Ramos (cell line): ENCODE measurements at regions not wholly inside any gene's neighbourhood (a gene's known extent, or its start where the extent isn't known, plus 50 kb on each side); places are given as distances from the start of the nearest gene placed in this dataset.

ENCODE experiments used
- in situ Hi-C: fragments of 300-500 bp; cut with MboI; formaldehyde crosslinking; loops from one replicate; pipeline ENCODE4 v1.14.3; 2022; ENCODE audit warnings: low sequenced_read_pairs; ENCODE audit not compliant: unreplicated experiment

- in situ Hi-C loops: no loop called here
Measured at GRCh38 chr13:76168661-76169060, 532.5 kb downstream of the LMO7 start.

- in situ Hi-C loops: no loop called here
Measured at GRCh38 chr13:76164290-76164689, 528.2 kb downstream of the LMO7 start.

- in situ Hi-C loops: no loop called here
Measured at GRCh38 chr13:76163761-76164160, 527.6 kb downstream of the LMO7 start.

- in situ Hi-C loops: no loop called here
Measured at GRCh38 chr13:76160961-76161925, 525.1 kb downstream of the LMO7 start.

- in situ Hi-C loops: no loop called here
Measured at GRCh38 chr13:76160506-76160905, 524.4 kb downstream of the LMO7 start.

GRCh38 chr13:76157926-76158325, 521.8 kb downstream of the LMO7 start:
- in situ Hi-C loops: no loop called here

GRCh38 chr13:76153239-76153638, 517.1 kb downstream of the LMO7 start:
- in situ Hi-C loops: no loop called here

GRCh38 chr13:76148926-76149325, 512.8 kb downstream of the LMO7 start:
- in situ Hi-C loops: no loop called here

- in situ Hi-C loops: no loop called here
Measured at GRCh38 chr13:76148374-76148773, 512.2 kb downstream of the LMO7 start.

- in situ Hi-C loops: no loop called here
Measured at GRCh38 chr13:76132532-76132931, 496.4 kb downstream of the LMO7 start.

- in situ Hi-C loops: no loop called here
Measured at GRCh38 chr13:76131551-76131950, 495.4 kb downstream of the LMO7 start.

GRCh38 chr13:76129305-76130000, 493.3 kb downstream of the LMO7 start:
- in situ Hi-C loops: no loop called here

GRCh38 chr13:76127922-76128321, 491.8 kb downstream of the LMO7 start:
- in situ Hi-C loops: no loop called here

GRCh38 chr13:76123548-76123947, 487.4 kb downstream of the LMO7 start:
- in situ Hi-C loops: no loop called here

- in situ Hi-C loops: no loop called here
Measured at GRCh38 chr13:76116751-76117360, 480.7 kb downstream of the LMO7 start.

GRCh38 chr13:76106763-76107162, 470.6 kb downstream of the LMO7 start:
- in situ Hi-C loops: no loop called here

- in situ Hi-C loops: no loop called here
Measured at GRCh38 chr13:76094645-76095044, 458.5 kb downstream of the LMO7 start.

GRCh38 chr13:76091076-76091475, 454.9 kb downstream of the LMO7 start:
- in situ Hi-C loops: no loop called here

GRCh38 chr13:76086729-76087128, 450.6 kb downstream of the LMO7 start:
- in situ Hi-C loops: no loop called here

GRCh38 chr13:76067850-76068249, 431.7 kb downstream of the LMO7 start:
- in situ Hi-C loops: no loop called here

GRCh38 chr13:76053181-76053580, 417.1 kb downstream of the LMO7 start:
- in situ Hi-C loops: no loop called here
